Inferior parietal cortex (tissue), 1 donor: ENCODE measurements at regions not wholly inside any gene's neighbourhood (a gene's known extent, or its start where the extent isn't known, plus 50 kb on each side); places are given as distances from the start of the nearest gene placed in this dataset.
"Not testable (repeated sequence)": the region's sequence is repeated elsewhere in the genome, so short reads cannot be mapped to it uniquely, and the experiment has no call there.

Experiments used
- DNase-seq: peaks from one replicate; pipeline ENCODE4 v3.0.0-alpha.2; 2016; ENCODE audit errors: extremely low spot score

DNA sequence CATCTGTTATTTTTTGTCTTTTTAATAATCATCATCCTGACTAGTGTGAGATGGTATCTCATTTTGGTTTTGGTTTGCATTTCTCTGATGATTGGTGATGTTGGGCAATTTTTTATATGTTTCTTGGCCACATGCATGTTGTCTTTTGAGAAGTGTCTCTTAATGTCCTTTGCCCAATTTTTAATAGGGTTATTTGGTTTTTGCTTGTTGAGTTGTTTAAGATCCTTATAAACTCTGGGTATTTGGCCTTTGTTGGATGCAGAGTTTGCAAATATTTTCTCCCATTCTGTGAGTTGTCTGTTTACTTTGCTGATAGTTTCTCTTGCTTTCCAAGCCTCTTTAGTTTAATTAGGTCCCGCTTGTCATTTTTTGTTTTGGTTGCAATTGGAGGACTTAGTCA, 152.1 kb upstream of the MED14 start:
- no peak for DNase-seq

DNA sequence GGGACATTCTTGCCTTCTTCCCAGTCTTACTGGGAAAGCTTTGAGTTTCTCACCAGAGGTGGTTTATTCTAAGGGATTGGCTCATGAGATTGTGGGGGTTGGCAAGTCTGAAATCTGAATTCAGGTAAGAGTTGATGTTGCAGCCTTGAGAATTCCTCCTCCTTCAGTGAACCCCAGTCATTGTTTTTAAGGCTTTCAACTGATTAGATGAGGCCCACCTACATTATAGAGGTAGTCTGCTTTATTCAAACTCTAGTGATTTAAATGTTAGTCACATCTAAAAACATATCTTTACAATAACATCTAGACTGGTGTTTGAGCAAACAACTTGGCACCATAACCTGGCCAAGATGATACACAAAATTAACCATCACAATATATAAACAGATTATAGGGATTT, 156.5 kb upstream of the MED14 start:
- no peak for DNase-seq

DNA sequence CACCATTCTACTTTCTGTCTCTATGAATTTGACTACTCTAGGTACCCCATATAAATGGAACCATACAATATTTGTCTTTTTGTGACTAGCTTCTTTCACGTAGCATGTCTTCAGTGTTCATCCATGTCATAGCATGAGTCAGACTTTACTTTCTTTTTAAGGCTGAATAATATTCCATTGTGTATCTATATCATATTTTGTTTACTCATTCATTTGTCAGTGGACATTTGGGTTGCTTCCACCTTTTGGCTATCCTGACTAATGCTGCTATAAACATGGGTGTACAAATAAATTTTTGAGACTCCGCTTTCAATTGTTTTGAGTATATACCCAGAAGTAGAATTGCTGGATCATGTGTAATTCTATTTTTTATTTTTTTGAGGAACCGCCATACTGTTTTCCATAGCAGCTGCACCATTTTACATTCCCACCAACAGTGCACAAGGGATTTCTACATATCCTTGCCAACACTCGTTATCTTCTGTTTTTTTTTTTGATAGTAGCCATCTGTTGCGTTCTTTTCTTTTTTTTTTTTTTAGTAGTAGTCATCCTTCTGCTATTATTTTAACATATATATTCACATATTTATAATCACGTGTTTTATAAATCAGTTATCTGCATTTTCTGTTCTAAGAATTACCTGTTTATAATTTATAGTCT, 158.0 kb upstream of the MED14 start:
- DNase-seq = no peak

DNA sequence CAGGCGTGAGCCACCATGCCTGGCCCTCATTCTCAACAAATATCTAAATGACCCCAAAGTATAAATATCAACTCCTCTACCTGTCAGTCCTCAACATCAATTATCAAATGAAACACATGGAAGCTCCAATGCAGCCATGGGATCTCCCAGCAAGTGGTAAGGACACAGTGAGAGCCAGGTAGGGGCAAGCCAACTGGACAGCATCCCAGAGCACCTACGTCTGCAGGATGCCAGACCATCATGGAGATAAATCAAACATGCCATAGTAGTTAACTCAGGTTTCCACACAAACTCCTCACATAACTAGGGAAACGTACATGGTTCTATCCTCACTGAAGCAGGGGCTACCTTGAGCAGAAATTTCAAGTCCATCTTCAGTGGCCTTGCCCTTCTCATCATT, 159.9 kb upstream of the MED14 start:
- DNase-seq = no peak

DNA sequence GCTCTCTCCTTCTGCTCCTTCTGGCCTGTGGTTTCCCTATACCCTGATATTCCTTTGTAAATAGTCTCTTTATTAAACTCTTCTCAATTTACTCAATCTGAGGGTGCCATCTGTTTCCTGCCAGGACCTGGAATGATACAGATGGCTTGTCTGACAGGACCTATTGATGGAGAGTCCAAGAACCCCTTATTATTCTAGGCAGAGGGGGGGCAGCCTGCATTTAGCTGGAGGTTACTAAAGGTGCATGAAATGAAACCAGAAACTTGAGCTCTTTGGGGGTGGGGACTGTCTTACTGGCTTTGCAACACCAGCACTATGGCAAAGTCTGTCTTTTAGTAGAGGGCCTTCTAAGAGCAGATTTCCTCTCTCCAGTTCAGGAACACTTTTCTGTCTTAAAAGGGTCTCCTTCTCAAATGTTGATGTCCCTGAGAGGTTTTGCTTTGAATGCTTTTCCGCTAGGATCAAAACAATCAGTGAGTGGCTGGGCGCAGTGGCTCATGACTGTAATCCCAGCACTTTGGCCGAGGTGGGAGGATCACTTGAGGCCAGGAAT, 162.5 kb upstream of the MED14 start:
- no peak for DNase-seq

DNA sequence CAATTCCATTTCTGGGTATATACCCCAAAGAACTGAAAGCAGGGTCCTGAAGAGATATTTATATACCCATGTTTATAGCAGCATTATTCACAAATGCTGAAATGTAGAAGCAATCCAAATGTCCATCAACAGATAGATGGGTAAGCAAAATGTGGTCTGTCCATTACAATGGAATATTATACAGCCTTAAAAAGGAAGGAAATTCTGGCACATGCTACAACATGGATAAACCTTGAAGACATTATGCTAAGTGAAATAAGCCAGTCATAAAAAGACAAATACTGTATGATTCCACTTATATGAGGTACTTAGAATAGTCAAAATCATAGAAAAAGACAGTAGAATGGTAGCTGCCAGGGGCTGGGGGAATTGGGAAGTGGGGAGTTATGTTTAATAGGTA, 169.4 kb upstream of the MED14 start:
- DNase-seq = not testable (repeated sequence)

DNA sequence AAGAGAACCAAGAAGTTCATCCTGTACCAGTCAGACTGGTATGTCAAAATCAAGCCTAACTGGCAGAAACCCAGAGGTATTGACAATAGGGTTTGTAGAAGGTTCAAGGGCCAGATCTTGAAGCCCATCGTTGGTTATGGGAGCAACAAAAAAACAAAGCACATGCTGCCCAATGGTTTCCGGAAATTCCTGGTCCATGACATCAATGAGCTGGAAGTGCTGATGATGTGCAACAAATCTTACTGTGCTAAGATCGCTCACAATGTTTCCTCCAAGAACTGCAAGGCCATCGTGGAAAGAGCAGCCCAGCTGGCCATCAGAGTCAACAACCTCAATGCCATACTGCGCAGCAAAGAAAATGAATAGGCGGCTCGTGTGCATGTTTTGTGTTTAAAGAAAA, 172.7 kb upstream of the MED14 start:
- no peak for DNase-seq

DNA sequence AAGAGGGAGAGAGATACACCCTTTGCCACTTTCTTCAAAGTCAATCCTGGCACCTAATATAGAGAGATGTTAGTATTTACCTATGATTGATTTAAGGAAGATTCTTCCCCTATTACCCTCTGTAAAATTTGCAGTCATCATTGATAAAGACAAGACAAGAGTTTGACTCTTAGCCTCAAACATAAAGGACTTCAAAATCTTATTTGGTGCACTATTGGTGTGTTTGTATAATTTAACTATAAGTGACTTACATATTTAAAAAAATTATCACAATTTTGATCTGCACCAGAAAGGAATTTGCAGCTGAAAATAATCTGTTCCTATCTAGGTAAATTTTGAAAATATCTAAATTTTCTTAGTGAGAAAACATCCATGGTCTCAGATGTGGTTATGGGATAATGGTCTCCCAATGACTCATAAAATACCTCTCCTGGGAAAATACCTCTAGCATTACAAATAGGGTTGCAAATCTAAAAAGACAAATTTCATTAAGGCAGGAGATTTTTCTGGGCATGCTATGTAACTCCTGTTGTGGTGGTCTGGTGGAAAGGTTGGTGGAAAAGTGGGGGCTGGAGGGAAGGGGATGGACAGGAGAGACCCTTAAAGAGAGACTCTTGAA, 173.6 kb upstream of the MED14 start:
- DNase-seq = no peak

DNA sequence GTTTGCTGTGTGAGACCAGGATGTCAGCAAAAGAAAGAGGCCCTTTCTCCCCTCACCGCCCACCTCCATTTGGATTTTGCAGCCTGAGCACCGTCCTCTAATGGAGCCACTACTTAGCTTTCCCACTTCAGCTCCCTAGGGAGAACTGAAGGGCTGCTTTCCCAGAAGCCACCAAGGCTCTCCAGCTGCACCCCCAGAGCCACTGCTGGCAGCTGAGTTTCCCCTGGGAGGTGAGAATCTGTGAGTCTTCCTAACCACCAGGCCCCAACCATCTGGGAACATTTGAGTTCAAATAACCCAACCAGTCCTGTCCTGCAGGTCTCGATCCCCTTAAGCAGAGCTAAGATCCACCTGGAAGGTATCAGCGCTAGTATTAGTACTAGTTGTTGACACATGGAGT, 173.1 kb upstream of the USP9X start:
- no peak for DNase-seq

DNA sequence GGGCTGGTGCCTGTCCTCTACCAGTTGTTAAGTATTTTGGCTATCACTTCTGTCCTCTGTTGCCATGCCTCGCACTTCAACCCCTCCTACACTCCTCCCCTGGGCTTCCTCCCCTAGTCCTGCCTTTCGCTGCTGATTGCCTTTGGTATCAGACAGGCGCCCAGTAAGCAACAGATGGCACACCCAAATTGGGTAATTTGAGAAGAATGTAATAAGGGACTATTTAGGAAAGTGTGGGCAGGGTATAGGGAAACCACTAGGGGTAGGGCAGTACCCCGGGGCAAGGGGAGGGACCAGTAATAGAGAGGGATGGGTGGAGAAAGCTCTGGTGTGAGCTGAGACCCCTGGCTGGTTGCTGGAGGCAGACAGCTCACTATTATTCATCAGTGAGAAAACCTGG, 172.7 kb upstream of the USP9X start:
- DNase-seq = no peak

DNA sequence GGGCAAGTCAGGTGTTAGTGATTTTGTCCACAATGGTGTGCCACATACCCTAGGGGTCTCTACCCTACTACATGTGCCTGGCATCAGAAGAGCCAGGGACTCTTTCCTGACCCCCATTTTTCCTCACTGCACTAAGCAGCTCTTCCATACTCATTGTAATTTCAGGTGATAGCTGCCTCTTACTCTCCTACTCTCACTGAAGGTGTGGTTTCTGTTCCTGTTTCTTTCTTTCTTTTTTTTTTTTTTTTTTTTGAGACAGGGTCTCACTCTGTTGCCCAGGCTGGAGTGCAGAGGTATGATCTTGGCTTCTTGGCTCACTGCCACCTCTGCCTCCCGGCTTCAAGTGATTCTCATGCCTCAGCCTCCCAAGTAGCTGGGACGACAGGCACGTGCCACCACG, 164.9 kb upstream of the USP9X start:
- no peak for DNase-seq

DNA sequence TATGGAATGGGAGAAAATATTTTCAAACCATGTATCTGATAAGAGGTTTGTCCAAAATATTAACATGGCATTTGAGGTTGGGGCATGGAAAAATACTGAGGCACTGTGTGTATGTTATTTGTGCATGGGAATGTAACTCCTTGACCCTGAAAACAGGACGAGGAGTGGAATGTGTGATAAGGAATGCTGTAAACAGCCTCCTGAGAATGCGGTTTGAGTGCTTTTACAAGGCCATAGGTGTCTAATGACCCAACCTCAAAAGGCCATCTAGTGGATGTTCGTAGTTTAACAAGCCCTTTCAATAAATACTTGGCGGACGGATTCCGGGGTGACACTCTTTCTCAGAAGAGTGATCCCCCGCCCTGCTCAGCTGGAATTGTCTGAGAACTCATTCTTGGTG, 162.9 kb upstream of the USP9X start:
- DNase-seq = no peak

DNA sequence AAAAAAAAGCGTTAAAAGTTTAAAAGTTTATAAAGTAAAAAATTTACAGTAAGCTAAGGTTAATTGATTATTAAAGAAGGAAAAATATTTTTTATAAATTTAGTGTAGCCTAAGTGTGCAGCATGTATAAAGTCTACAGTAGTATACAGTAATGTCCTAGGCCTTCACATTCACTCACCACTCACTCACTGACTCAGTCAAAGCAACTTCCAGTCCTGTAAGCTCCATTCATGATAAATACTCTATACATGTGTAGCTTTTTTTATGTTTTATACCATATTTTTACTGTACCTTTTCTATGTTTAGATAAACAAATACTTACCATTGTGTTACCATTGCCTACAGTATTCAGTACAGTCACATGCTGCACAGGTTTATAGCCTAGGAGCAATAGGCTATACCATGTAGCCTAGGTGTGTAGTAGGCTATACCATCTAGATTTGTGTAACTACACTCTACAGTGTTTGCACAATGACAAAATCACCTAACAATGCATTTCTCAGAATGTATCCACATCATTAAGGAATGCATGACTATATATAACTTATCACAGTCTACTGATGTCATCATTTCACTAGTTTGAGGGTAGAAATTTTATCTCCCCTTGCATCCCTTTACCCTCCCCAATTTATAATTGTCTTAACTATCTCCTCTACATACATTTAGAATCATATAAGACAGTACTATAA, 158.4 kb upstream of the USP9X start:
- not testable (repeated sequence) for DNase-seq

DNA sequence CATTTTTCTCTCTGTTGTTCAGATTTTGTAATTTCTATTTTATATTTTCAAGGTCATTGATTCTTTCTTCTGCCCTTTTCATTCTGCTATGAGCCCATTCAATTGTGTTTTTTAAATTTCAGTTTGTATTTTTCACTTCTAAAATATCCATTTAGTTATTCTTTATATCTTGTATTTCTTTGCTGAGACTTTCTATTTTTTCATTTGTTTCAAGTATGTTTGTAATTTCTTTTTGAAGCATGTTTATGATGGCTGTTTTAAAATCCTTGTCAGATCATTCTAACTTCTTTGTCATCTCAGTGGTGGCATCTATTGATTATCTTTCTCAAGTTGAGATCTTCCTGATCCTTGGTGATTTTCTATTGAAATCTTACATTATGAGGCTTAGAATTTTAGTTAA, 157.2 kb upstream of the USP9X start:
- no peak for DNase-seq

DNA sequence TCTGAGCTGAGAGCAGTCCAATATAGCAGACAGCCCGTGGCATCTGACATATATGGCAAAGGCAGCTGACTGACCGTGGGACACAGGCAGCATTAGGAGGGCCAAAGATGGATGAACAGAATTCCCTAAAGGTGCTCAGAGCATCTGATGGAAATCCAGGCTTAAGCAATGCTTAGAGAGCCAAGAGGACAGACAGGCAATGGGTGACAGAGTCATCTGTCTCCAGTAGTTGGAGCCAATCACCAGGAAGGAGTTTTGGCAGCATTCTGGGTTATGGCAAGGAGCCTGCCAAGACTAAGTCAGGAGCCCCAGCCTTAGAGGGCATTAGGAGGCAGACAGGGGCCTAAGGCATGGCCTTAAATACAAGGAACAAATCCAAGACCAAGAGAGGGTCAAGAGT, 153.3 kb upstream of the USP9X start:
- DNase-seq = no peak

DNA sequence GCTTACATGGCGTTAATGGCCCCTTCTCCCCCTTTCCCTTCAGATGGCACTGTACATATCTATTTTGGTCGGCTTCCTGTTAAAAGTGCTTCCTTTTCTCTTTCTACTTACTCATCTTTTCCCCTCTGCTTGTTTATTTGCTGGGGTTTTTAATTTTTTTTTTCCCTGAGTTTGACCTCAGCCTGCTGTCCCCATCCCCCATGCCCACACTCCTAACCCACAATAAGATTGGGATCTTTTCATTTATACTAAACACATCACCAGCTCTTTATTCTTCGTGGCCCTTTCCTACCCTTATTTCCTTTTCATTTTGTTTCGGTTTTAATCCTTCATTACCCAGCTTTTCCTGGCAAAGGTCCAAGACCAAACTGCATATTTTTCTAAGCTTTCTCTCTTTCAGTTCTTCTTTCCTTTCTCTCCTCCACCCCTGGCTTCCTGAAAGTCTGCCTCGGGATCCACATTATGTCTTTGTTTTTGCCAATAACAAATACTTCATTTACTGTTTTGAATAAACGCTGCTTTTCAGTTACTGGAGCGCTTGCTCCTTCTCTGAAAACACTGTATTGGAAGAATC, 152.0 kb upstream of the USP9X start:
- peak; percentile 6 for DNase-seq

DNA sequence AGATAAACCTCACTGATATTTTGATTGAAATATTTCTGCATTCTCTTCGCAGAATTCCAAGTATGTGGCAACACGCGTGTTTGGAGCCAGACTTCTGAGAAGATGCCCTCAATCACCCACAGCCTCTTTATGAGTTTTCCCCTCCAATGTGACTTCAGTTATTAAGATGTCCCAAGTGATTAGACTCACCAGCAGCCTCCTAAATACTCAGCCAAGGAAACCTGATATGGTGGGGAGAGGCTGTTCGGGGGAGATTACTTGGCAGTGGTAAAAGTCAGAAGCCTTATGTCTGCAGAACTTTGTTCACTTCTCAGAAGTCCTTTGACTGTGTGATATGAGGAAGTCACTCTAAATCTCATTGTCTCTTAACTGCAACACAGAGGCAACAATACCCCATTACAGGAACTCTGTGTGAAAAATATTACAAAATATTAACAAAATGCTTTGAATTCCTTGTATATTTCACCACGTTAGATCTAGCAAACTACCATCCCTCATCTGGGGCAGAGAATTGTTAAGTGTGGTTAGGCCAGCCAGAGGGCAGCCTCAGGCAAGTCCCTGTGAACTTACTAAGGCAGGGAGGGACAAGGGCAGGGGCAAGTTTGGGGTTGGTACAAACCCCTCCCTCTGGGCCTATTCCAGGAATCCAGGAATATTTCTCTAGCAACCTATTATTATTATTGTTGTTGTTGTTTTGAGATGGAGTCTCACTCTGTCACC, 151.4 kb upstream of the USP9X start:
- no peak for DNase-seq

DNA sequence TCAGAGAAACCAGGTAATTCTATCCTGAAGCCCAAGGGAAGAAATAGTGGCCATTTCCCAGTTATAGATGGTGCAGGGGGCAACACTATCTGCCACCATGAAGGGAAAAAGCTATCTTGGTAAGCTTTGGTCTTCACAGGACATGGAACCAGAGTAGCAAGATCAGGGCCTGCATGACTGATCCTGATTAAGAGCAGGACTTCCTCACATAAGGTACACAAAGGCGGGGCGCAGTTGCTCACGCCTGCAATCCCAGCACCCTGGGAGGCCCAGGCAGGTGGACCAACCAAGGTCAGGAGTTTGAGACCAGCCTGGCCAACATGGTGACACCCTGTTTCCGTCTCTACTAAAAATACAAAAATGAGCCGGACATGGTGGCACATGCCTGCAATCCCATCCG, 148.4 kb upstream of the USP9X start:
- DNase-seq = no peak

DNA sequence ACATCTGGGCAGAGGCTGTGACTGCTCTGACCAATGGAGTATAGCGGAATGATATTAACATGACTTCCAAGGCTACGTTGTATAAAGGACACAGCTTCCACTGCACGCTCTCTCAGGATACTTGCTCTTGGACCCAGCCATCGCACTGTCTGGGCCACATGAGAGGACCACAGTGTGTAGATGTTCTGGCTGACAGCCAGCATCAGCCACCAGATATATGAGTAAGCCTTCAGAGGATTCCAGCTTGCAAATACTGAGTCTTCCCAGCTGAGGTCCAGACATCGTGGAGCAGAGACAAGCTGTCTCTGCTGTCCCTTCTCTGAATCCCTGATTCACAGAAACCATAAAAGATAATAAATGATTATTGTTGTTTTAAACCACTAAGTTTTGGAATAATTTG, 146.8 kb upstream of the USP9X start:
- DNase-seq = no peak

DNA sequence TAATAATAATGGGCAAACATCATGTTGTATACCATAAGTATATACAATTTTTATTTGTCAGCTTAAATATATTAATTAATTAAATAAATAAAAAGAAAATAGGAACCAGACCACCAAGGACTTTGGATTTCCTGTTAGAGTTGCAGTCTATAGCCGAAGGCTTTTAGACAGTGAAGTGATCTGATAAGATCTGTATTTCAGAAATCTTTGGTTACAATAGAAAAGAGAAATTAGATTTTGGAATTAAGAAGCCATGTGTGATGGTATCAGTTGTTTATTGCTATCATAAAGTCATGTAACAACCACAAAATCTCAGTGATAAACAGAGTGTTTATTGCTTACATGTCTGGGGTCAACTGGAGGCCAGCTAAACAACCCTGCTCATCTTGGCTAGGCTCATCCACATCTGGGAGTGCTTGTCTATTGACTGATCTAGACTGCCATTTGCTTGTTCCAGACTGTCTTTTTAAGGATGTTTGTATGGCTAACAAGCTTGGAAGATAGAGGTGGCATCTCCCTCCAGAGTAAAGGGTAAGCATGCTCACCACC, 142.1 kb upstream of the USP9X start:
- no peak for DNase-seq

DNA sequence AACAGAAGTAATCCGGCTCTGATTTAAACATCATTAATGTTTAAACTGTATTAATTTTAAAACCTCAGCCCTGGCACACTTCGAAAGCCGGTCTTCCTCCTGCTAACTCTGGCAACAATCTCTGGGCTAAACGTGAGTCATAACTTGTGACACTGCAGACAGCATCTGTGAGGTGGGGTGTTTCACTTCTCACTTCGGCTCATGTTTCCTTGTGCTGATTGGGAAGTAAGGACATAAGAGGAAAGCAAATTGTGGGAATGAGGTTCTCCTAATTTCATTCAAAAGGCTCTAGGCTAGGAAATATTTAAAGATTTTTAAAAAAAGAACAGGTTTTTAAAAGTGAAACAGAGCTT, 139.9 kb upstream of the USP9X start:
- peak; percentile 2 for DNase-seq

DNA sequence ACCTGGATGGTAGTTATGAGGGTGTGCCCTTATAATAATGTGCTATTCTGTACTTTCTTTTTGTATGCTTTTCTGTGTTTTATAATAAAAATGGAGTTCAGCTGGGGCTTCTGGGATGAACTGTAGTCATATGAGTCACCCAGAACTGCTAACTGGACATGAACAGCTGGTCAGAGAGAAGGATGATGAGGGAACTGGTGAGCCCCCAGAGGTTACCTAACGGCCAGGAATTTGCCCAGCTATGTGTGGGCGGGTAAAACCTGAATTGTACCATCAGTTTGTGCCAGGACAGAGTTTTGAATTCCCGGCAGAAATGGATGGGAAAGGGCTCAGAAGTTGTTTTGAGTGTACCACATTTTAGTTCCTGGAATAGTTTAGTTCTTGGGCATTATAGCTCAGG, 138.0 kb upstream of the USP9X start:
- DNase-seq = no peak
